HG02870 (cell line): ENCODE measurements at regions not wholly inside any gene's neighbourhood (a gene's known extent, or its start where the extent isn't known, plus 50 kb on each side); places are given as distances from the start of the nearest gene placed in this dataset.

ENCODE experiments used
- ATAC-seq: cut with Tn5 transposase; IDR thresholded peaks from one replicate; pipeline ENCODE4 v1.9.1; 2021; ENCODE audit warnings: mild to moderate bottlenecking, moderate library complexity; ENCODE audit not compliant: unreplicated experiment

GRCh38 chr2:554444-554843 is 122.8 kb downstream of the TMEM18 start:
- ATAC-seq = no peak

GRCh38 chr2:552906-553305 is 124.3 kb downstream of the TMEM18 start:
- no peak for ATAC-seq

GRCh38 chr2:551621-552020 is 125.6 kb downstream of the TMEM18 start:
- no peak for ATAC-seq

- ATAC-seq = no peak
Measured at GRCh38 chr2:550860-551567, 126.2 kb downstream of the TMEM18 start.

GRCh38 chr2:545711-546650 is 131.2 kb downstream of the TMEM18 start:
- no peak for ATAC-seq

- ATAC-seq = no peak
Measured at GRCh38 chr2:545228-545627, 132.0 kb downstream of the TMEM18 start.

- no peak for ATAC-seq
Measured at GRCh38 chr2:538646-539045, 138.6 kb downstream of the TMEM18 start.

GRCh38 chr2:535222-535621 is 142.0 kb downstream of the TMEM18 start:
- no peak for ATAC-seq

GRCh38 chr2:529852-530251 is 147.4 kb downstream of the TMEM18 start:
- ATAC-seq = no peak

GRCh38 chr2:529424-529823 is 147.8 kb downstream of the TMEM18 start:
- no peak for ATAC-seq

GRCh38 chr2:527581-527980 is 149.6 kb downstream of the TMEM18 start:
- ATAC-seq = no peak

- no peak for ATAC-seq
Measured at GRCh38 chr2:526918-527317, 150.3 kb downstream of the TMEM18 start.

- ATAC-seq = no peak
Measured at GRCh38 chr2:525611-526010, 151.6 kb downstream of the TMEM18 start.

- no peak for ATAC-seq
Measured at GRCh38 chr2:525021-525420, 152.2 kb downstream of the TMEM18 start.

- ATAC-seq = no peak
Measured at GRCh38 chr2:524442-524841, 152.8 kb downstream of the TMEM18 start.

GRCh38 chr2:523698-524270 is 153.4 kb downstream of the TMEM18 start:
- no peak for ATAC-seq

- no peak for ATAC-seq
Measured at GRCh38 chr2:522776-523175, 154.4 kb downstream of the TMEM18 start.

GRCh38 chr2:521853-522530 is 155.2 kb downstream of the TMEM18 start:
- ATAC-seq = no peak

- no peak for ATAC-seq
Measured at GRCh38 chr2:520663-521340, 156.4 kb downstream of the TMEM18 start.

- no peak for ATAC-seq
Measured at GRCh38 chr2:516944-517343, 160.3 kb downstream of the TMEM18 start.

- no peak for ATAC-seq
Measured at GRCh38 chr2:516131-516530, 161.1 kb downstream of the TMEM18 start.
